IMR-90 (cell line): ENCODE measurements at regions not wholly inside any gene's neighbourhood (a gene's known extent, or its start where the extent isn't known, plus 50 kb on each side); places are given as distances from the start of the nearest gene placed in this dataset.

ENCODE experiments used
- MAFK ChIP-seq: IDR thresholded peaks from 2 replicates; pipeline ENCODE4 v1.6.1; 2012; ENCODE audit warnings: low read depth, low read length, improper control_type of control experiment
- POLR2A ChIP-seq: IDR thresholded peaks from 2 replicates; pipeline ENCODE4 v1.6.1; 2012; ENCODE audit warnings: mild to moderate bottlenecking, low read depth, low read length
- RAD21 ChIP-seq: IDR thresholded peaks from 2 replicates; pipeline ENCODE4 v1.6.1; 2012; ENCODE audit warnings: low read length, improper control_type of control experiment
- RCOR1 ChIP-seq: IDR thresholded peaks from 2 replicates; pipeline ENCODE4 v1.6.1; 2012; ENCODE audit warnings: mild to moderate bottlenecking, low read length, improper control_type of control experiment; ENCODE audit not compliant: insufficient replicate concordance

GRCh38 chr3:94928921-94929320 lies 866.1 kb downstream of the NSUN3 start:
- TF ChIP-seq RCOR1 (no peak), POLR2A (no peak), MAFK (no peak), RAD21 (no peak)
